GM12878 (cell line): ENCODE measurements at regions not wholly inside any gene's neighbourhood (a gene's known extent, or its start where the extent isn't known, plus 50 kb on each side); places are given as distances from the start of the nearest gene placed in this dataset.

Experiments used
- ATAC-seq: fragments of 200-7000 bp; cut with Tn5 transposase; 3 replicates; pipeline ENCODE4 v1.9.1; 2020; ENCODE audit warnings: mild to moderate bottlenecking, moderate library complexity
- BruUV-seq: library from RNA; stranded (reverse); fragments of 400-500 nt; replicated peaks from 2 replicates; lab custom pipeline; 2021; lab: Mats Ljungman, UMichigan
- CTCF ChIA-PET: fragments of 300-600 bp; sonication (Branson Sonifier 250); formaldehyde crosslinking; extraction: SDS; loops from one replicate; lab custom pipeline; 2021; ENCODE audit warnings: inconsistent platforms; lab: Yijun Ruan, JAX
- POLR2A ChIA-PET: fragments of 350-600 bp; formaldehyde crosslinking; extraction: SDS; loops from one replicate; lab custom pipeline; 2021; ENCODE audit warnings: inconsistent platforms; lab: Charles Lee
- RAD21 ChIA-PET: fragments of 300-600 bp; sonication (Branson Sonifier 250); formaldehyde crosslinking; loops from one replicate; lab custom pipeline; 2023; ENCODE audit warnings: antibody characterized with exemption; ENCODE audit not compliant: unreplicated experiment; lab: Charles Lee
- SMC1A ChIA-PET: fragments of 300-600 bp; sonication (Branson Sonifier 250); formaldehyde crosslinking; loops from one replicate; lab custom pipeline; 2023; ENCODE audit not compliant: unreplicated experiment, uncharacterized antibody; lab: Charles Lee
- DNase-seq: peaks from one replicate; pipeline ENCODE4 v3.0.0-alpha.2; 2011; ENCODE audit warnings: low read depth, low spot score
- FAIRE-seq: peaks from 3 replicates; lab custom pipeline; 2011; peaks lifted over from hg19 to GRCh38; lab: Jason Lieb, UNC
- H2AFZ ChIP-seq: 2 replicates; pipeline ENCODE4 v1.6.0; 2011; ENCODE audit warnings: low read depth, low read length, control low read depth; ENCODE audit not compliant: control insufficient read depth
- H3K27ac ChIP-seq: 2 replicates; pipeline ENCODE4 v1.5.1; 2011; ENCODE audit warnings: control low read depth; ENCODE audit not compliant: control insufficient read depth, insufficient read depth
- H3K27me3 ChIP-seq, 2 experiments: replicated peaks in 1 of 2; 2 replicates each; pipeline versions ENCODE4 v1.6.0 to v1.6.1; 2011; ENCODE audit warnings: low read length in 1 of 2; ENCODE audit not compliant: control insufficient read depth in 2 of 2, insufficient read depth in 2 of 2
- H3K36me3 ChIP-seq, 2 experiments: 2 replicates each; pipeline ENCODE4 v1.5.1; 2011; ENCODE audit warnings: low read length in 1 of 2; ENCODE audit not compliant: control insufficient read depth in 2 of 2, insufficient read depth in 2 of 2
- H3K4me1 ChIP-seq: 2 replicates; pipeline ENCODE4 v1.6.1; 2011; ENCODE audit warnings: mild to moderate bottlenecking, low read length, moderate library complexity, mixed read lengths; ENCODE audit not compliant: control insufficient read depth, insufficient read depth
- H3K4me2 ChIP-seq: 2 replicates; pipeline ENCODE4 v1.6.0; 2011; ENCODE audit warnings: control low read depth; ENCODE audit not compliant: control insufficient read depth, insufficient read depth
- H3K4me3 ChIP-seq: fragments of 200-600 bp; sonication (generic); 2 replicates; pipeline ENCODE4 v1.5.1; 2016
- H3K79me2 ChIP-seq: 2 replicates; pipeline ENCODE4 v1.6.0; 2011; ENCODE audit warnings: low read length; ENCODE audit not compliant: control insufficient read depth, insufficient read depth
- H3K9ac ChIP-seq: 2 replicates; pipeline ENCODE4 v1.8.0; 2011; ENCODE audit warnings: low read length, control low read depth, mixed read lengths; ENCODE audit not compliant: control insufficient read depth, insufficient read depth
- H3K9me3 ChIP-seq: replicated peaks from 3 replicates; pipeline ENCODE4 v1.5.1; 2011; ENCODE audit warnings: mild to moderate bottlenecking, low read length; ENCODE audit not compliant: control insufficient read depth, insufficient read depth
- H4K20me1 ChIP-seq: 2 replicates; pipeline ENCODE4 v1.6.0; 2011; ENCODE audit not compliant: control insufficient read depth, insufficient read depth
- CHD4 ChIP-seq: fragments of 200-600 bp; sonication (generic); IDR thresholded peaks from 2 replicates; pipeline ENCODE4 v1.6.1; 2016; ENCODE audit warnings: mild to moderate bottlenecking
- IKZF2 ChIP-seq, 2 experiments: fragments of 450-650 bp; IDR thresholded peaks; 2 replicates each; pipeline ENCODE4 v1.6.1; 2017; ENCODE audit warnings: mild to moderate bottlenecking in 2 of 2, moderate library complexity in 2 of 2
- KAT2A ChIP-seq: conservative IDR thresholded peaks from 2 replicates; pipeline ENCODE4 v1.6.1; 2011; ENCODE audit warnings: low read depth, low read length; ENCODE audit not compliant: control insufficient read depth
- NRF1 ChIP-seq: conservative IDR thresholded peaks from 2 replicates; pipeline ENCODE4 v1.6.1; 2011; ENCODE audit warnings: mild to moderate bottlenecking, low read depth, low read length, improper control_type of control experiment
- SMAD5 ChIP-seq: IDR thresholded peaks from 2 replicates; pipeline ENCODE4 v1.6.1; 2016; ENCODE audit warnings: antibody characterized with exemption, low read depth
- WGBS: methylation state at CpG from one replicate; pipeline ENCODE4 v1.1.6; 2016; ENCODE audit warnings: low lambda C conversion rate; ENCODE audit not compliant: insufficient replicate concordance, insufficient coverage; ENCODE audit errors: missing lambda C conversion rate; 5-methylcytosine and 5-hydroxymethylcytosine counted together
- in situ Hi-C: fragments of 300-500 bp; cut with MboI; formaldehyde crosslinking; loops from 9 replicates; pipeline ENCODE4 v1.14.3; 2018; ENCODE audit warnings: mixed read lengths
- intact Hi-C: fragments of 100-400 bp; cut with micrococcal nuclease; formaldehyde crosslinking; loops from one replicate; pipeline ENCODE4 v1.14.2; 2022; ENCODE audit not compliant: unreplicated experiment

DNA sequence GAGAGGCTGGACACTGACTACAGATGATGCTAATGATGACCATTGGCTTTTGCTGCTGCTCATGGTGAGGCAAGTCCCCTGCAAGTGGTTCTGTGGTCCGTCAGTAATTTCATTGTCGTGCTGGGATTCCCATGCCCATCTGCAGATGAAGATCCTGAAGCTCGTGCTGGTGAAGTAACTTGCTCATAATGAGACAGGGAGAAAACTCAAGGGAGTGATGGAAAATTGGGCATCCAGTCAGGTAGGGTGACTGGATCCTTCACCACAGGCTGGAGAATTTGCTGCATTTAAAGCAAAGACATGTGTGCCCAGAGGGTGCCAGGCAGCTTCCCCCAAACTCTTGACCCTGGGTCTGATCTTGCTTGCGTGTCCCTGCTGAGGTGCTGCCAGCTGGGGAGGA lies 125.6 kb downstream of the TSN start:
- WGBS, result 38% methylated on average over 4 of the region's 4 CpGs
- no peak overlapping the region for H3K9ac ChIP-seq
- no peaks in the 10 kb centered on the region for H3K9me3 ChIP-seq
- no peaks in the 10 kb centered on the region for H3K36me3 ChIP-seq
- CTCF ChIA-PET, result no interaction called here
- H3K27ac ChIP-seq, result no peak overlapping the region
- no TSS peak for BruUV-seq
- H3K4me3 ChIP-seq, result no peak overlapping the region
- no peaks in the 10 kb centered on the region for H3K27me3 ChIP-seq
- SMC1A ChIA-PET, result no interaction called here
- no peak overlapping the region for H2AFZ ChIP-seq
- no peak for FAIRE-seq
- RAD21 ChIA-PET, result no interaction called here
- in situ Hi-C loops (no loop called here), intact Hi-C loops (no loop called here)
- POLR2A ChIA-PET, result interaction anchor here (0.5 kb wide), 1 partner anchor 148 kb away, joined by 4 read pairs; no protein-coding TSS in a partner anchor
- no peaks in the 10 kb centered on the region for H4K20me1 ChIP-seq
- DNase-seq, result no peak
- TF ChIP-seq KAT2A (no peak), NRF1 (no peak)
- ATAC-seq, result no peak
- no peaks in the 10 kb centered on the region for H3K79me2 ChIP-seq
- H3K4me2 ChIP-seq, result no peak overlapping the region
- no peaks in the 10 kb centered on the region for H3K4me1 ChIP-seq

- Histone ChIP-seq H3K9ac (no peak overlapping the region), H3K79me2 (no peaks in the 10 kb centered on the region), H3K4me2 (no peak overlapping the region)
- no peak for FAIRE-seq
- no peak for ATAC-seq
- CTCF ChIA-PET, result no interaction called here
- POLR2A ChIA-PET, result no interaction called here
- BruUV-seq, result no TSS peak
- RAD21 ChIA-PET, result no interaction called here
- no peak for DNase-seq
- TF ChIP-seq CHD4 (no peak), IKZF2 (IDR thresholded peaks at IDR 0.05) (no peak), SMAD5 (no peak)
- TF ChIP-seq, all 136 proteins: peak for 0
- no peaks in the 10 kb centered on the region for H3K36me3 ChIP-seq
- H3K27me3 ChIP-seq, result no peaks in the 10 kb centered on the region
- 57% methylated on average over 4 of the region's 4 CpGs for WGBS
- H4K20me1 ChIP-seq, result no peaks in the 10 kb centered on the region
- no peaks in the 10 kb centered on the region for H3K4me1 ChIP-seq
- in situ Hi-C loops, result no loop called here
- intact Hi-C loops, result no loop called here
- no peak overlapping the region for H2AFZ ChIP-seq
- H3K4me3 ChIP-seq, result no peak overlapping the region
- no peaks in the 10 kb centered on the region for H3K9me3 ChIP-seq
- SMC1A ChIA-PET, result no interaction called here
- H3K27ac ChIP-seq, result no peak overlapping the region
These were observed 126.5 kb downstream of the TSN start for GRCh38 chr2:121881950-121882349.
